SK-N-SH treated with all-trans-retinoic acid at 6 μM for 48 hours (cell line): ENCODE measurements at regions not wholly inside any gene's neighbourhood (a gene's known extent, or its start where the extent isn't known, plus 50 kb on each side); places are given as distances from the start of the nearest gene placed in this dataset.

Experiments
- BACH2 ChIP-seq: fragments of 250-450 bp; sonication (Bioruptor Pico); IDR thresholded peaks from 2 replicates; pipeline ENCODE4 v1.9.0; 2021; ENCODE audit warnings: mild to moderate bottlenecking, borderline replicate concordance
- CSDC2 ChIP-seq: fragments of 250-450 bp; sonication (Bioruptor Pico); IDR thresholded peaks from 2 replicates; pipeline ENCODE4 v1.5.0; 2020; ENCODE audit warnings: mild to moderate bottlenecking, moderate library complexity
- RARB ChIP-seq: fragments of 250-450 bp; sonication (Bioruptor Pico); IDR thresholded peaks from 2 replicates; pipeline ENCODE4 v1.8.0; 2021; ENCODE audit warnings: mild to moderate bottlenecking, moderate library complexity
- SNAI2 ChIP-seq: fragments of 250-450 bp; sonication (Bioruptor Pico); IDR thresholded peaks from 2 replicates; pipeline ENCODE4 v1.5.0; 2020; ENCODE audit warnings: mild to moderate bottlenecking, moderate library complexity
- TCF4 ChIP-seq: fragments of 250-450 bp; sonication (Bioruptor Pico); IDR thresholded peaks from 2 replicates; pipeline ENCODE4 v1.8.0; 2021; ENCODE audit warnings: mild to moderate bottlenecking, moderate library complexity, borderline replicate concordance
- ZFP3 ChIP-seq: fragments of 250-450 bp; sonication (Bioruptor Pico); IDR thresholded peaks from 2 replicates; pipeline ENCODE4 v1.5.0; 2020; ENCODE audit warnings: mild to moderate bottlenecking, moderate library complexity
- TF ChIP-seq, protein P1 (sequence below): fragments of 250-450 bp; sonication (Bioruptor Pico); IDR thresholded peaks from 2 replicates; pipeline ENCODE4 v1.8.0; 2020; ENCODE audit warnings: mild to moderate bottlenecking, moderate library complexity, borderline replicate concordance
- TF ChIP-seq, protein P2 (sequence below): fragments of 250-450 bp; sonication (Bioruptor Pico); IDR thresholded peaks from 2 replicates; pipeline ENCODE4 v1.5.1; 2020; ENCODE audit warnings: low read depth, mild to moderate bottlenecking, moderate library complexity
- TF ChIP-seq, protein P3 (sequence below): fragments of 250-450 bp; sonication (Bioruptor Pico); IDR thresholded peaks from 2 replicates; pipeline ENCODE4 v1.5.1; 2021; ENCODE audit warnings: mild to moderate bottlenecking, moderate library complexity

DNA sequence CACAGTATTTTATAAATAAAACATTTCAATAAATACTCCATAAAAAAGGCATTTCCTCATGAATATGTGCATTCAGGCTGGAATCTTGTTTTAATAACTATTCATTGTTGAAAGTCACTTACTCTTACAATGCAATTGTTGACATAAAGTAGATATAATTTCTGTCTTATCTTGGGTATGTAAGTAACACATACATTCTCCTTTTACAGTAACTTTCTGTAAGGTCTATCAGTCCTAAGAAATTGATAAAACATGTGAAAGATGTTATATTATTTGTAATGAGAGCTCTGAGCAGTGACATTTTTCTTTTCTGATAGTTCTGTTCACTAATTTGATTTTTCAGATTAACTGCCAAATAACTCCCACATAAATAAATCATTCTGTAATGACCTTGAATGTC, 1249.2 kb downstream of the STIM2 start:
- TF ChIP-seq TCF4 (no peak), ZFP3 (no peak), CSDC2 (CRISPR knock-in tag) (no peak), SNAI2 (CRISPR knock-in tag) (no peak), RARB (no peak), BACH2 (CRISPR knock-in tag) (no peak)
- TF ChIP-seq, protein P1, sequence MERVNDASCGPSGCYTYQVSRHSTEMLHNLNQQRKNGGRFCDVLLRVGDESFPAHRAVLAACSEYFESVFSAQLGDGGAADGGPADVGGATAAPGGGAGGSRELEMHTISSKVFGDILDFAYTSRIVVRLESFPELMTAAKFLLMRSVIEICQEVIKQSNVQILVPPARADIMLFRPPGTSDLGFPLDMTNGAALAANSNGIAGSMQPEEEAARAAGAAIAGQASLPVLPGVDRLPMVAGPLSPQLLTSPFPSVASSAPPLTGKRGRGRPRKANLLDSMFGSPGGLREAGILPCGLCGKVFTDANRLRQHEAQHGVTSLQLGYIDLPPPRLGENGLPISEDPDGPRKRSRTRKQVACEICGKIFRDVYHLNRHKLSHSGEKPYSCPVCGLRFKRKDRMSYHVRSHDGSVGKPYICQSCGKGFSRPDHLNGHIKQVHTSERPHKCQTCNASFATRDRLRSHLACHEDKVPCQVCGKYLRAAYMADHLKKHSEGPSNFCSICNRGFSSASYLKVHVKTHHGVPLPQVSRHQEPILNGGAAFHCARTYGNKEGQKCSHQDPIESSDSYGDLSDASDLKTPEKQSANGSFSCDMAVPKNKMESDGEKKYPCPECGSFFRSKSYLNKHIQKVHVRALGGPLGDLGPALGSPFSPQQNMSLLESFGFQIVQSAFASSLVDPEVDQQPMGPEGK (CRISPR knock-in tag), result no peak
- TF ChIP-seq, protein P2, sequence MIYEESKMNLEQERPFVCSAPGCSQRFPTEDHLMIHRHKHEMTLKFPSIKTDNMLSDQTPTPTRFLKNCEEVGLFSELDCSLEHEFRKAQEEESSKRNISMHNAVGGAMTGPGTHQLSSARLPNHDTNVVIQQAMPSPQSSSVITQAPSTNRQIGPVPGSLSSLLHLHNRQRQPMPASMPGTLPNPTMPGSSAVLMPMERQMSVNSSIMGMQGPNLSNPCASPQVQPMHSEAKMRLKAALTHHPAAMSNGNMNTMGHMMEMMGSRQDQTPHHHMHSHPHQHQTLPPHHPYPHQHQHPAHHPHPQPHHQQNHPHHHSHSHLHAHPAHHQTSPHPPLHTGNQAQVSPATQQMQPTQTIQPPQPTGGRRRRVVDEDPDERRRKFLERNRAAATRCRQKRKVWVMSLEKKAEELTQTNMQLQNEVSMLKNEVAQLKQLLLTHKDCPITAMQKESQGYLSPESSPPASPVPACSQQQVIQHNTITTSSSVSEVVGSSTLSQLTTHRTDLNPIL (CRISPR knock-in tag), result no peak
- TF ChIP-seq, protein P3, sequence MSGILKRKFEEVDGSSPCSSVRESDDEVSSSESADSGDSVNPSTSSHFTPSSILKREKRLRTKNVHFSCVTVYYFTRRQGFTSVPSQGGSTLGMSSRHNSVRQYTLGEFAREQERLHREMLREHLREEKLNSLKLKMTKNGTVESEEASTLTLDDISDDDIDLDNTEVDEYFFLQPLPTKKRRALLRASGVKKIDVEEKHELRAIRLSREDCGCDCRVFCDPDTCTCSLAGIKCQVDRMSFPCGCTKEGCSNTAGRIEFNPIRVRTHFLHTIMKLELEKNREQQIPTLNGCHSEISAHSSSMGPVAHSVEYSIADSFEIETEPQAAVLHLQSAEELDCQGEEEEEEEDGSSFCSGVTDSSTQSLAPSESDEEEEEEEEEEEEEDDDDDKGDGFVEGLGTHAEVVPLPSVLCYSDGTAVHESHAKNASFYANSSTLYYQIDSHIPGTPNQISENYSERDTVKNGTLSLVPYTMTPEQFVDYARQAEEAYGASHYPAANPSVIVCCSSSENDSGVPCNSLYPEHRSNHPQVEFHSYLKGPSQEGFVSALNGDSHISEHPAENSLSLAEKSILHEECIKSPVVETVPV (CRISPR knock-in tag), result no peak
